ENCODE measurements at regions not wholly inside any gene's neighbourhood (a gene's known extent, or its start where the extent isn't known, plus 50 kb on each side); places are given as distances from the start of the nearest gene placed in this dataset.

GRCh38 chr1:29398431-29398830 is 162.1 kb downstream of the PTPRU start:
- TF ChIP-seq POLR2A (IDR thresholded peaks at IDR 0.05) (no peak), CTCF (IDR thresholded peaks at IDR 0.05) (no peak)

All from upper lobe of left lung (tissue), 4 donors.